Thyroid gland (tissue), 4 donors: ENCODE measurements at regions not wholly inside any gene's neighbourhood (a gene's known extent, or its start where the extent isn't known, plus 50 kb on each side); places are given as distances from the start of the nearest gene placed in this dataset.

ENCODE experiments used
- CTCF ChIP-seq, 6 experiments: fragments of 200-600 bp in 3 of 6; fragments of 450-650 bp in 3 of 6; sonication (generic) in 3 of 6; IDR thresholded peaks; one replicate each; pipeline ENCODE4 v1.5.1; 2016 to 2019; ENCODE audit warnings: antibody characterized with exemption in 6 of 6, mild to moderate bottlenecking in 2 of 6, inconsistent platforms in 1 of 6, moderate library complexity in 1 of 6
- POLR2A ChIP-seq, 2 donors: fragments of 450-650 bp; IDR thresholded peaks; one replicate each; pipeline ENCODE4 v1.6.1; 2017; ENCODE audit warnings: antibody characterized with exemption in 2 of 2, mild to moderate bottlenecking in 2 of 2, moderate library complexity in 1 of 2

GRCh38 chr6:71080826-71081225, 124.0 kb upstream of the B3GAT2 start:
- TF ChIP-seq POLR2A (IDR thresholded peaks at IDR 0.05) (no peak), CTCF (IDR thresholded peaks at IDR 0.05) (no peak)
